HEK293 (cell line): ENCODE measurements at regions not wholly inside any gene's neighbourhood (a gene's known extent, or its start where the extent isn't known, plus 50 kb on each side); places are given as distances from the start of the nearest gene placed in this dataset.

ENCODE experiments used
- CTCF ChIA-PET: fragments of 350-600 bp; formaldehyde crosslinking; extraction: SDS; loops from one replicate; lab custom pipeline; 2021; ENCODE audit warnings: antibody characterized with exemption; lab: Yijun Ruan, JAX
- POLR2A ChIA-PET: fragments of 300-600 bp; formaldehyde crosslinking; extraction: SDS; loops from one replicate; lab custom pipeline; 2020; ENCODE audit warnings: antibody characterized with exemption, inconsistent platforms; lab: Yijun Ruan, JAX
- H3K27ac ChIP-seq: fragments of 200-500 bp; sonication (Bioruptor generic); 2 replicates; pipeline ENCODE4 v1.5.1; 2014; ENCODE audit warnings: low read depth, low read length, control low read depth, inconsistent platforms; ENCODE audit errors: extremely low read depth
- H3K36me3 ChIP-seq, 2 experiments: fragments of 200-500 bp in 1 of 2; sonication (Bioruptor generic) in 1 of 2; 1 replicate in 1 of 2; 2 replicates in 1 of 2; pipeline ENCODE4 v1.5.1; 2014 to 2017; ENCODE audit warnings: inconsistent platforms in 2 of 2, low read length in 2 of 2; ENCODE audit not compliant: control insufficient read depth in 2 of 2, insufficient read depth in 1 of 2
- H3K4me1 ChIP-seq: fragments of 200-500 bp; sonication (Bioruptor generic); 2 replicates; pipeline ENCODE4 v1.5.1; 2014; ENCODE audit warnings: mild to moderate bottlenecking, low read length, inconsistent platforms; ENCODE audit not compliant: control insufficient read depth, insufficient read depth
- H3K4me3 ChIP-seq: 2 replicates; pipeline ENCODE4 v1.5.1; 2011; ENCODE audit warnings: low read depth, mild to moderate bottlenecking, control low read depth, low read length, moderate library complexity
- H3K9me3 ChIP-seq: fragments of 200-500 bp; sonication (Bioruptor generic); 2 replicates; pipeline ENCODE4 v1.5.1; 2014; ENCODE audit warnings: low read depth, low read length, inconsistent platforms; ENCODE audit not compliant: control insufficient read depth, insufficient read depth
- ATF2 ChIP-seq: fragments of 450-650 bp; formaldehyde crosslinking; IDR thresholded peaks from 2 replicates; pipeline ENCODE4 v1.5.1; 2016; ENCODE audit warnings: missing biosample characterization, missing genetic modification characterization, low read depth
- PRDM6 ChIP-seq: fragments of 450-650 bp; formaldehyde crosslinking; IDR thresholded peaks from 2 replicates; pipeline ENCODE4 v1.5.1; 2017; ENCODE audit warnings: missing biosample characterization, missing genetic modification characterization
- ZBTB10 ChIP-seq: fragments of 450-650 bp; formaldehyde crosslinking; IDR thresholded peaks from 2 replicates; pipeline ENCODE4 v1.5.1; 2016; ENCODE audit warnings: missing biosample characterization, missing genetic modification characterization
- ZBTB49 ChIP-seq: fragments of 450-650 bp; formaldehyde crosslinking; IDR thresholded peaks from 2 replicates; pipeline ENCODE4 v1.5.1; 2016; ENCODE audit warnings: missing biosample characterization, missing genetic modification characterization, low read depth
- ZBTB8A ChIP-seq: fragments of 450-650 bp; formaldehyde crosslinking; IDR thresholded peaks from 2 replicates; pipeline ENCODE4 v1.5.1; 2016; ENCODE audit warnings: missing biosample characterization, missing genetic modification characterization
- ZEB2 ChIP-seq: fragments of 450-650 bp; formaldehyde crosslinking; IDR thresholded peaks from 2 replicates; pipeline ENCODE4 v1.5.1; 2016; ENCODE audit warnings: missing biosample characterization, missing genetic modification characterization
- ZIC2 ChIP-seq: fragments of 450-650 bp; formaldehyde crosslinking; IDR thresholded peaks from 2 replicates; pipeline ENCODE4 v1.5.1; 2016; ENCODE audit warnings: missing biosample characterization, missing genetic modification characterization
- ZNF121 ChIP-seq: fragments of 450-650 bp; formaldehyde crosslinking; IDR thresholded peaks from 2 replicates; pipeline ENCODE4 v1.5.1; 2016; ENCODE audit warnings: missing biosample characterization, missing genetic modification characterization
- ZNF148 ChIP-seq: fragments of 450-650 bp; formaldehyde crosslinking; IDR thresholded peaks from 2 replicates; pipeline ENCODE4 v1.5.0; 2017; ENCODE audit warnings: missing biosample characterization, missing genetic modification characterization, borderline replicate concordance
- ZNF221 ChIP-seq: fragments of 450-650 bp; formaldehyde crosslinking; IDR thresholded peaks from 2 replicates; pipeline ENCODE4 v1.5.1; 2017; ENCODE audit warnings: missing biosample characterization, missing genetic modification characterization, borderline replicate concordance
- ZNF324 ChIP-seq: fragments of 450-650 bp; formaldehyde crosslinking; IDR thresholded peaks from 2 replicates; pipeline ENCODE4 v1.5.1; 2016; ENCODE audit warnings: missing biosample characterization, missing genetic modification characterization
- ZNF501 ChIP-seq: fragments of 450-650 bp; formaldehyde crosslinking; IDR thresholded peaks from 2 replicates; pipeline ENCODE4 v1.5.1; 2016; ENCODE audit warnings: missing biosample characterization, missing genetic modification characterization
- ZNF660 ChIP-seq: fragments of 450-650 bp; IDR thresholded peaks from 2 replicates; pipeline ENCODE4 v1.5.1; 2018; ENCODE audit warnings: missing biosample characterization, mild to moderate bottlenecking, missing genetic modification characterization
- ZSCAN30 ChIP-seq: fragments of 450-650 bp; IDR thresholded peaks from 2 replicates; pipeline ENCODE4 v1.5.1; 2018; ENCODE audit warnings: missing biosample characterization, mild to moderate bottlenecking, missing genetic modification characterization, moderate library complexity
- ZXDB ChIP-seq: fragments of 450-650 bp; formaldehyde crosslinking; IDR thresholded peaks from 2 replicates; pipeline ENCODE4 v1.5.1; 2016; ENCODE audit warnings: missing biosample characterization, missing genetic modification characterization
- TF ChIP-seq, protein P1 (sequence below): fragments of 450-650 bp; formaldehyde crosslinking; IDR thresholded peaks from 2 replicates; pipeline ENCODE4 v1.5.1; 2016; ENCODE audit warnings: missing biosample characterization, missing genetic modification characterization, borderline replicate concordance
- TF ChIP-seq, protein P2 (sequence below): fragments of 450-650 bp; formaldehyde crosslinking; IDR thresholded peaks from 2 replicates; pipeline ENCODE4 v1.5.1; 2016; ENCODE audit warnings: missing biosample characterization, missing genetic modification characterization

GRCh38 chr9:84173961-84174360, 166.6 kb downstream of the SLC28A3 start (continued):
- TF ChIP-seq, protein P1, sequence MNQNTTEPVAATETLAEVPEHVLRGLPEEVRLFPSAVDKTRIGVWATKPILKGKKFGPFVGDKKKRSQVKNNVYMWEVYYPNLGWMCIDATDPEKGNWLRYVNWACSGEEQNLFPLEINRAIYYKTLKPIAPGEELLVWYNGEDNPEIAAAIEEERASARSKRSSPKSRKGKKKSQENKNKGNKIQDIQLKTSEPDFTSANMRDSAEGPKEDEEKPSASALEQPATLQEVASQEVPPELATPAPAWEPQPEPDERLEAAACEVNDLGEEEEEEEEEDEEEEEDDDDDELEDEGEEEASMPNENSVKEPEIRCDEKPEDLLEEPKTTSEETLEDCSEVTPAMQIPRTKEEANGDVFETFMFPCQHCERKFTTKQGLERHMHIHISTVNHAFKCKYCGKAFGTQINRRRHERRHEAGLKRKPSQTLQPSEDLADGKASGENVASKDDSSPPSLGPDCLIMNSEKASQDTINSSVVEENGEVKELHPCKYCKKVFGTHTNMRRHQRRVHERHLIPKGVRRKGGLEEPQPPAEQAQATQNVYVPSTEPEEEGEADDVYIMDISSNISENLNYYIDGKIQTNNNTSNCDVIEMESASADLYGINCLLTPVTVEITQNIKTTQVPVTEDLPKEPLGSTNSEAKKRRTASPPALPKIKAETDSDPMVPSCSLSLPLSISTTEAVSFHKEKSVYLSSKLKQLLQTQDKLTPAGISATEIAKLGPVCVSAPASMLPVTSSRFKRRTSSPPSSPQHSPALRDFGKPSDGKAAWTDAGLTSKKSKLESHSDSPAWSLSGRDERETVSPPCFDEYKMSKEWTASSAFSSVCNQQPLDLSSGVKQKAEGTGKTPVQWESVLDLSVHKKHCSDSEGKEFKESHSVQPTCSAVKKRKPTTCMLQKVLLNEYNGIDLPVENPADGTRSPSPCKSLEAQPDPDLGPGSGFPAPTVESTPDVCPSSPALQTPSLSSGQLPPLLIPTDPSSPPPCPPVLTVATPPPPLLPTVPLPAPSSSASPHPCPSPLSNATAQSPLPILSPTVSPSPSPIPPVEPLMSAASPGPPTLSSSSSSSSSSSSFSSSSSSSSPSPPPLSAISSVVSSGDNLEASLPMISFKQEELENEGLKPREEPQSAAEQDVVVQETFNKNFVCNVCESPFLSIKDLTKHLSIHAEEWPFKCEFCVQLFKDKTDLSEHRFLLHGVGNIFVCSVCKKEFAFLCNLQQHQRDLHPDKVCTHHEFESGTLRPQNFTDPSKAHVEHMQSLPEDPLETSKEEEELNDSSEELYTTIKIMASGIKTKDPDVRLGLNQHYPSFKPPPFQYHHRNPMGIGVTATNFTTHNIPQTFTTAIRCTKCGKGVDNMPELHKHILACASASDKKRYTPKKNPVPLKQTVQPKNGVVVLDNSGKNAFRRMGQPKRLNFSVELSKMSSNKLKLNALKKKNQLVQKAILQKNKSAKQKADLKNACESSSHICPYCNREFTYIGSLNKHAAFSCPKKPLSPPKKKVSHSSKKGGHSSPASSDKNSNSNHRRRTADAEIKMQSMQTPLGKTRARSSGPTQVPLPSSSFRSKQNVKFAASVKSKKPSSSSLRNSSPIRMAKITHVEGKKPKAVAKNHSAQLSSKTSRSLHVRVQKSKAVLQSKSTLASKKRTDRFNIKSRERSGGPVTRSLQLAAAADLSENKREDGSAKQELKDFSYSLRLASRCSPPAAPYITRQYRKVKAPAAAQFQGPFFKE, result no peak
- TF ChIP-seq ZXDB (tag by site-specific recombination), result no peak

DNA sequence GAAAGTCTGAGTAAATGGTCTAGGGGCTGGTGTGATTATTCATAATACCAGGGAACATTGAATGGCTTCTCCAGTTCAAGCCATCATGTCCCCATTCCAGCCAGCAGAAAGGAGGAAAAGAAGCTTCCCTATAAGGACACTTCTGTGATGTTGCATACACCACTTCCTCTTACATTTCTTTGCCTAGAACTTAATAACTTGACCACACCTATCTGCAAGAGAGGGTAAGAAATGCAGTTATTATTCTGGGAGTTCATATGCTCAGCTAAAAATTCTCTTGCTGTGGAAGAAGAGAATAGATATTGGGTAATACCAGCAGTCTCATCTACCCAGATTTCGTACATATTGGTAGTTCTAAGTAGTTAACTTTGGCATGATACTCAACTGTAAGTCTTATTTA, 166.1 kb downstream of the SLC28A3 start:
- no peak overlapping the region for H3K27ac ChIP-seq
- ChIA-PET POLR2A (no interaction called here), CTCF (interaction anchor here (0.6 to 3.6 kb wide), 14 partner anchors 10 to 400 kb away, joined by 3 to 22 read pairs (median 6); partner anchors contain the start of gene RMI1)
- no peaks in the 10 kb centered on the region for H3K36me3 ChIP-seq
- no peaks in the 10 kb centered on the region for H3K9me3 ChIP-seq
- H3K4me3 ChIP-seq, result no peak overlapping the region
- H3K4me1 ChIP-seq, result no peaks in the 10 kb centered on the region
- TF ChIP-seq, protein P2, sequence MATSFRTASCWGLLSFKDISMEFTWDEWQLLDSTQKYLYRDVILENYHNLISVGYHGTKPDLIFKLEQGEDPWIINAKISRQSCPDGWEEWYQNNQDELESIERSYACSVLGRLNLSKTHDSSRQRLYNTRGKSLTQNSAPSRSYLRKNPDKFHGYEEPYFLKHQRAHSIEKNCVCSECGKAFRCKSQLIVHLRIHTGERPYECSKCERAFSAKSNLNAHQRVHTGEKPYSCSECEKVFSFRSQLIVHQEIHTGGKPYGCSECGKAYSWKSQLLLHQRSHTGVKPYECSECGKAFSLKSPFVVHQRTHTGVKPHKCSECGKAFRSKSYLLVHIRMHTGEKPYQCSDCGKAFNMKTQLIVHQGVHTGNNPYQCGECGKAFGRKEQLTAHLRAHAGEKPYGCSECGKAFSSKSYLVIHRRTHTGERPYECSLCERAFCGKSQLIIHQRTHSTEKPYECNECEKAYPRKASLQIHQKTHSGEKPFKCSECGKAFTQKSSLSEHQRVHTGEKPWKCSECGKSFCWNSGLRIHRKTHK, result no peak
- TF ChIP-seq ATF2 (tag by site-specific recombination) (no peak), ZBTB49 (tag by site-specific recombination) (no peak), ZIC2 (tag by site-specific recombination) (no peak), ZNF148 (tag by site-specific recombination) (no peak), ZNF501 (no peak), ZBTB8A (tag by site-specific recombination) (no peak), PRDM6 (no peak), ZEB2 (tag by site-specific recombination) (no peak), ZNF121 (tag by site-specific recombination) (no peak), ZSCAN30 (tag by site-specific recombination) (no peak), ZNF660 (tag by site-specific recombination) (no peak), ZBTB10 (no peak), ZNF324 (no peak), ZNF221 (no peak)
